CD4-positive, alpha-beta T cell (primary cell): ENCODE measurements at regions not wholly inside any gene's neighbourhood (a gene's known extent, or its start where the extent isn't known, plus 50 kb on each side); places are given as distances from the start of the nearest gene placed in this dataset.

Experiments used
- ATAC-seq: fragments of 200-7000 bp; cut with Tn5 transposase; one replicate; pipeline ENCODE4 v1.10.0; 2022; ENCODE audit warnings: mild to moderate bottlenecking; ENCODE audit not compliant: poor library complexity
- CTCF ChIA-PET: fragments of 350-600 bp; sonication (Branson Sonifier 250); formaldehyde crosslinking; loops from one replicate; lab custom pipeline; 2021; ENCODE audit warnings: antibody characterized with exemption, inconsistent platforms; lab: Charles Lee
- POLR2A ChIA-PET: fragments of 350-600 bp; sonication (Branson Sonifier 250); formaldehyde crosslinking; loops from one replicate; lab custom pipeline; 2021; ENCODE audit warnings: antibody characterized with exemption, inconsistent platforms; lab: Charles Lee
- DNase-seq, 14 experiments: peaks; one replicate each; pipeline ENCODE4 v3.0.0-alpha.2; 2013 to 2020; ENCODE audit warnings: mixed read lengths in 2 of 14
- H3K27ac ChIP-seq, 2 donors: one replicate each; pipeline versions ENCODE4 v1.5.1 to v1.7.0; 2013; ENCODE audit warnings: low read length in 2 of 2, low read depth in 1 of 2, mild to moderate bottlenecking in 1 of 2
- H3K27me3 ChIP-seq, 2 experiments: 1 replicate in 1 of 2; 2 replicates in 1 of 2; pipeline versions ENCODE4 v1.6.1 to v1.7.0; 2013; ENCODE audit warnings: low read length in 2 of 2, control low read depth in 1 of 2, mild to moderate bottlenecking in 1 of 2, moderate library complexity in 1 of 2; ENCODE audit not compliant: insufficient read depth in 2 of 2, control insufficient read depth in 1 of 2
- H3K36me3 ChIP-seq: one replicate; pipeline ENCODE4 v1.6.1; 2013; ENCODE audit warnings: low read length, control low read depth; ENCODE audit not compliant: insufficient read depth
- H3K4me1 ChIP-seq: one replicate; pipeline ENCODE4 v1.6.1; 2013; ENCODE audit warnings: low read length, control low read depth; ENCODE audit not compliant: insufficient read depth
- H3K4me3 ChIP-seq: one replicate; pipeline ENCODE4 v1.5.1; 2013; ENCODE audit warnings: mild to moderate bottlenecking, low read length, moderate library complexity
- H3K9me3 ChIP-seq, 2 experiments: 1 replicate in 1 of 2; 2 replicates in 1 of 2; pipeline versions ENCODE4 v1.6.1 to v1.7.0; 2013; ENCODE audit warnings: low read length in 2 of 2, mild to moderate bottlenecking in 2 of 2, control low read depth in 1 of 2, moderate library complexity in 1 of 2; ENCODE audit not compliant: control insufficient read depth in 1 of 2, insufficient read depth in 1 of 2
- H3K27ac Mint-ChIP-seq: one replicate; pipeline ENCODE4 v1.8.0; 2020; ENCODE audit warnings: mixed read lengths
- H3K27me3 Mint-ChIP-seq: one replicate; pipeline ENCODE4 v1.8.0; 2021; ENCODE audit warnings: mixed read lengths
- H3K36me3 Mint-ChIP-seq: one replicate; pipeline ENCODE4 v1.8.0; 2021; ENCODE audit warnings: low read depth, mixed read lengths
- H3K4me1 Mint-ChIP-seq: one replicate; pipeline ENCODE4 v1.8.0; 2021; ENCODE audit warnings: low read depth, mixed read lengths
- H3K4me3 Mint-ChIP-seq: one replicate; pipeline ENCODE4 v1.8.0; 2020; ENCODE audit warnings: mild to moderate bottlenecking, mixed read lengths
- H3K9me3 Mint-ChIP-seq: one replicate; pipeline ENCODE4 v1.8.0; 2020; ENCODE audit warnings: mixed read lengths
- CTCF ChIP-seq: fragments of 200-600 bp; IDR thresholded peaks from one replicate; pipeline ENCODE4 v1.8.0; 2022; ENCODE audit warnings: antibody characterized with exemption, mild to moderate bottlenecking
- intact Hi-C, 2 experiments: fragments of 100-400 bp; cut with DNase I in 1 of 2; cut with micrococcal nuclease in 1 of 2; formaldehyde crosslinking; loops; one replicate each; pipeline versions ENCODE4 v1.15.1 to v1.9.0; 2023 to 2025; cut with DNase I, micrococcal nuclease

- Histone ChIP-seq H3K4me3 (no peak overlapping the region), H3K36me3 (no peaks in the 10 kb centered on the region), H3K27ac (no peak overlapping the region), H3K9me3 (peaks cover 0 to 3% of the 10 kb centered on the region in 2 experiments), H3K4me1 (no peaks in the 10 kb centered on the region), H3K27me3 (no peaks in the 10 kb centered on the region)
- CTCF ChIA-PET: interaction anchor here (0.6 to 0.9 kb wide), 3 partner anchors 9 to 38 kb away, joined by 3 to 4 read pairs (median 3); no protein-coding TSS in a partner anchor
- H3K4me3 Mint-ChIP-seq: no peak overlapping the region
- no peaks in the 10 kb centered on the region for H3K4me1 Mint-ChIP-seq
- no peak overlapping the region for H3K27ac Mint-ChIP-seq
- intact Hi-C loops: no loop called here
- ATAC-seq: no peak
- peak in 2 of 14 experiments; percentile 34 to 58 for DNase-seq
- POLR2A ChIA-PET: no interaction called here
- H3K9me3 Mint-ChIP-seq: no peaks in the 10 kb centered on the region
- peaks cover 7% of the 10 kb centered on the region for H3K27me3 Mint-ChIP-seq
- H3K36me3 Mint-ChIP-seq: no peaks in the 10 kb centered on the region
- no peak for TF ChIP-seq CTCF
These were observed 150.8 kb upstream of the NR3C1 start for GRCh38 chr5:143554187-143554717.

DNA sequence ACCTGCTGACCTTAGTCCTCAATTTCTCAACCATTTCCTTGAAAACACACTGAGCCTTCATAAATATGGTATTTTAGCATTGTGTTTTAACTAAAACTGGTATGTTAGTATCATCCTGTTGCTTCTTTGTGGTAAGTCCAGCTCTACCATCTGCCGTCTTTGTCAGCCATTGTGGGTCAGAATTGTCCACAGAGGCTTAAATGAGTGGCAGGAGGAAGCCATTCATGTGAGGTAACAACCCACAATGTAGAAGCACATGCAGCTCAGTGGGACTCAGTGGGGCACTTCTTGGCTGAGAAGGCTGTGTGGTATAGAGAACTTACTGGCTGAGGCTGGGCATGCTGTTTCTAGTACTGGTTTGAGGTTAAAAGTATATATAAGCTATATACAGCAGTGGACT is 149.2 kb upstream of the NR3C1 start:
- H3K27me3 Mint-ChIP-seq: peaks cover 7% of the 10 kb centered on the region
- Histone ChIP-seq H3K4me1 (no peaks in the 10 kb centered on the region), H3K27me3 (no peaks in the 10 kb centered on the region), H3K27ac (no peak overlapping the region), H3K4me3 (no peak overlapping the region), H3K36me3 (no peaks in the 10 kb centered on the region), H3K9me3 (peaks cover 0 to 3% of the 10 kb centered on the region in 2 experiments)
- TF ChIP-seq CTCF: no peak
- ChIA-PET CTCF (no interaction called here), POLR2A (no interaction called here)
- no peak for ATAC-seq
- no peaks in the 10 kb centered on the region for H3K9me3 Mint-ChIP-seq
- no peaks in the 10 kb centered on the region for H3K4me1 Mint-ChIP-seq
- H3K4me3 Mint-ChIP-seq: no peak overlapping the region
- no peak for DNase-seq
- H3K36me3 Mint-ChIP-seq: no peaks in the 10 kb centered on the region
- no peak overlapping the region for H3K27ac Mint-ChIP-seq
- intact Hi-C loops: no loop called here

GRCh38 chr5:143551820-143552251 is 148.3 kb upstream of the NR3C1 start:
- no peaks in the 10 kb centered on the region for H3K9me3 Mint-ChIP-seq
- Histone ChIP-seq H3K27ac (no peak overlapping the region), H3K4me3 (no peak overlapping the region), H3K36me3 (no peaks in the 10 kb centered on the region), H3K4me1 (no peaks in the 10 kb centered on the region), H3K9me3 (peaks cover 0 to 3% of the 10 kb centered on the region in 2 experiments), H3K27me3 (no peaks in the 10 kb centered on the region)
- no peak overlapping the region for H3K27ac Mint-ChIP-seq
- no peaks in the 10 kb centered on the region for H3K4me1 Mint-ChIP-seq
- intact Hi-C loops: no loop called here
- peaks cover 7% of the 10 kb centered on the region for H3K27me3 Mint-ChIP-seq
- H3K36me3 Mint-ChIP-seq: no peaks in the 10 kb centered on the region
- ChIA-PET POLR2A (no interaction called here), CTCF (no interaction called here)
- TF ChIP-seq CTCF: no peak
- H3K4me3 Mint-ChIP-seq: no peak overlapping the region
- DNase-seq (no peak), ATAC-seq (no peak)
